Neural cell (in vitro differentiated cells): ENCODE measurements at regions not wholly inside any gene's neighbourhood (a gene's known extent, or its start where the extent isn't known, plus 50 kb on each side); places are given as distances from the start of the nearest gene placed in this dataset.
"Not testable (repeated sequence)": the region's sequence is repeated elsewhere in the genome, so short reads cannot be mapped to it uniquely, and the experiment has no call there.

Experiments
- H2AFZ ChIP-seq: fragments of 200-600, 300-800 bp; sonication (generic), shearing (Covaris generic); 2 replicates; pipeline ENCODE4 v1.6.0; 2014; ENCODE audit warnings: low read depth, mild to moderate bottlenecking, antibody characterized with exemption, low read length, moderate library complexity
- H3F3A ChIP-seq: fragments of 200-600 bp; shearing (Covaris generic); 2 replicates; pipeline ENCODE4 v1.6.1; 2016; ENCODE audit warnings: mild to moderate bottlenecking, moderate library complexity, mixed read lengths, antibody characterized with exemption, low read length; ENCODE audit not compliant: insufficient read depth, poor library complexity, severe bottlenecking
- H3K27ac ChIP-seq: fragments of 200-600, 300-800 bp; sonication (generic), shearing (Covaris generic); 2 replicates; pipeline ENCODE4 v1.5.1; 2014; ENCODE audit warnings: mild to moderate bottlenecking, low read length, moderate library complexity
- H3K27me3 ChIP-seq: fragments of 300-800, 200-600 bp; sonication (generic), shearing (Covaris generic); 2 replicates; pipeline ENCODE4 v1.6.0; 2014; ENCODE audit warnings: mild to moderate bottlenecking, low read depth, low read length, moderate library complexity; ENCODE audit not compliant: insufficient read depth
- H3K36me3 ChIP-seq: fragments of 300-800, 200-600 bp; sonication (generic), shearing (Covaris generic); 2 replicates; pipeline ENCODE4 v1.5.1; 2014; ENCODE audit warnings: mild to moderate bottlenecking, antibody characterized with exemption, low read length, moderate library complexity; ENCODE audit not compliant: insufficient read depth
- H3K4me2 ChIP-seq: fragments of 300-800, 200-600 bp; sonication (generic), shearing (Covaris generic); 2 replicates; pipeline ENCODE4 v1.6.0; 2014; ENCODE audit warnings: mild to moderate bottlenecking, low read length
- H3K4me3 ChIP-seq: fragments of 300-800, 200-600 bp; sonication (generic), shearing (Covaris generic); 2 replicates; pipeline ENCODE4 v1.5.1; 2014; ENCODE audit warnings: mild to moderate bottlenecking, low read length, moderate library complexity
- H3K79me2 ChIP-seq: fragments of 200-600 bp; shearing (Covaris generic); replicated peaks from 2 replicates; pipeline ENCODE4 v1.6.0; 2014; ENCODE audit warnings: mild to moderate bottlenecking, low read length, moderate library complexity; ENCODE audit not compliant: insufficient read depth
- H3K9ac ChIP-seq: fragments of 300-800, 200-600 bp; sonication (generic), shearing (Covaris generic); 2 replicates; pipeline ENCODE4 v1.6.1; 2016; ENCODE audit warnings: mild to moderate bottlenecking, low read length, mixed read lengths
- H3K9me2 ChIP-seq: fragments of 200-600 bp; shearing (Covaris generic); 2 replicates; pipeline ENCODE4 v1.6.1; 2016; ENCODE audit warnings: mild to moderate bottlenecking, low read length, mixed read lengths; ENCODE audit not compliant: insufficient read depth
- H3K9me3 ChIP-seq: fragments of 200-600, 300-800 bp; sonication (generic), shearing (Covaris generic); 2 replicates; pipeline ENCODE4 v1.6.1; 2016; ENCODE audit warnings: mild to moderate bottlenecking, mixed run types, low read length, moderate library complexity, mixed read lengths
- H4K20me1 ChIP-seq: fragments of 200-600 bp; shearing (Covaris generic); 2 replicates; pipeline ENCODE4 v1.6.1; 2016; ENCODE audit warnings: mild to moderate bottlenecking, mixed run types; ENCODE audit not compliant: insufficient read depth
- EP300 ChIP-seq: fragments of 450-650 bp; conservative IDR thresholded peaks from 2 replicates; pipeline ENCODE4 v1.6.1; 2014; ENCODE audit warnings: antibody characterized with exemption, mild to moderate bottlenecking, moderate library complexity; ENCODE audit not compliant: poor library complexity, severe bottlenecking
- EZH2 ChIP-seq: fragments of 200-600, 300-800 bp; shearing (Covaris generic), sonication (generic); IDR thresholded peaks from 2 replicates; pipeline ENCODE4 v1.6.1; 2014; ENCODE audit warnings: antibody characterized with exemption, low read length, borderline replicate concordance, mild to moderate bottlenecking; ENCODE audit not compliant: insufficient read depth, poor library complexity, severe bottlenecking
- MXI1 ChIP-seq: fragments of 450-650 bp; conservative IDR thresholded peaks from 2 replicates; pipeline ENCODE4 v1.6.1; 2014; ENCODE audit warnings: antibody characterized with exemption, mild to moderate bottlenecking; ENCODE audit not compliant: poor library complexity, severe bottlenecking
- RAD21 ChIP-seq: fragments of 450-650 bp; conservative IDR thresholded peaks from 2 replicates; pipeline ENCODE4 v1.6.1; 2014; ENCODE audit warnings: antibody characterized with exemption, mild to moderate bottlenecking, moderate library complexity
- REST ChIP-seq: IDR thresholded peaks from 2 replicates; pipeline ENCODE4 v1.6.1; 2012; ENCODE audit warnings: borderline replicate concordance
- SMC3 ChIP-seq: fragments of 450-650 bp; conservative IDR thresholded peaks from 2 replicates; pipeline ENCODE4 v1.6.1; 2014; ENCODE audit warnings: antibody characterized with exemption, mild to moderate bottlenecking, moderate library complexity; ENCODE audit not compliant: poor library complexity
- TF ChIP-seq, protein P1 (sequence below): fragments of 450-650 bp; IDR thresholded peaks from 2 replicates; pipeline ENCODE4 v1.5.1; 2014; ENCODE audit warnings: antibody characterized with exemption, mild to moderate bottlenecking, moderate library complexity; ENCODE audit not compliant: poor library complexity, severe bottlenecking

- no peak overlapping the region for H3K27ac ChIP-seq
- TF ChIP-seq RAD21 = no peak
- no peak for TF ChIP-seq MXI1
- TF ChIP-seq SMC3 = no peak
- TF ChIP-seq, protein P1, sequence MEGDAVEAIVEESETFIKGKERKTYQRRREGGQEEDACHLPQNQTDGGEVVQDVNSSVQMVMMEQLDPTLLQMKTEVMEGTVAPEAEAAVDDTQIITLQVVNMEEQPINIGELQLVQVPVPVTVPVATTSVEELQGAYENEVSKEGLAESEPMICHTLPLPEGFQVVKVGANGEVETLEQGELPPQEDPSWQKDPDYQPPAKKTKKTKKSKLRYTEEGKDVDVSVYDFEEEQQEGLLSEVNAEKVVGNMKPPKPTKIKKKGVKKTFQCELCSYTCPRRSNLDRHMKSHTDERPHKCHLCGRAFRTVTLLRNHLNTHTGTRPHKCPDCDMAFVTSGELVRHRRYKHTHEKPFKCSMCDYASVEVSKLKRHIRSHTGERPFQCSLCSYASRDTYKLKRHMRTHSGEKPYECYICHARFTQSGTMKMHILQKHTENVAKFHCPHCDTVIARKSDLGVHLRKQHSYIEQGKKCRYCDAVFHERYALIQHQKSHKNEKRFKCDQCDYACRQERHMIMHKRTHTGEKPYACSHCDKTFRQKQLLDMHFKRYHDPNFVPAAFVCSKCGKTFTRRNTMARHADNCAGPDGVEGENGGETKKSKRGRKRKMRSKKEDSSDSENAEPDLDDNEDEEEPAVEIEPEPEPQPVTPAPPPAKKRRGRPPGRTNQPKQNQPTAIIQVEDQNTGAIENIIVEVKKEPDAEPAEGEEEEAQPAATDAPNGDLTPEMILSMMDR = no peak
- TF ChIP-seq EP300 = no peak
- no peak for TF ChIP-seq REST
- no peak for TF ChIP-seq EZH2
- no peak overlapping the region for H3K9ac ChIP-seq
- H3F3A ChIP-seq = no peaks in the 10 kb centered on the region
- H3K9me3 ChIP-seq = peaks cover 11% of the 10 kb centered on the region
- H3K4me2 ChIP-seq = no peak overlapping the region
- H2AFZ ChIP-seq = no peak overlapping the region
- no peaks in the 10 kb centered on the region for H3K36me3 ChIP-seq
- no peaks in the 10 kb centered on the region for H4K20me1 ChIP-seq
- H3K9me2 ChIP-seq = no peaks in the 10 kb centered on the region
- H3K27me3 ChIP-seq = no peaks in the 10 kb centered on the region
- no peaks in the 10 kb centered on the region for H3K79me2 ChIP-seq
- H3K4me3 ChIP-seq = no peak overlapping the region
These were observed 193.1 kb downstream of the FOXD4L6 start for GRCh38 chr9:40935336-40935735.

DNA sequence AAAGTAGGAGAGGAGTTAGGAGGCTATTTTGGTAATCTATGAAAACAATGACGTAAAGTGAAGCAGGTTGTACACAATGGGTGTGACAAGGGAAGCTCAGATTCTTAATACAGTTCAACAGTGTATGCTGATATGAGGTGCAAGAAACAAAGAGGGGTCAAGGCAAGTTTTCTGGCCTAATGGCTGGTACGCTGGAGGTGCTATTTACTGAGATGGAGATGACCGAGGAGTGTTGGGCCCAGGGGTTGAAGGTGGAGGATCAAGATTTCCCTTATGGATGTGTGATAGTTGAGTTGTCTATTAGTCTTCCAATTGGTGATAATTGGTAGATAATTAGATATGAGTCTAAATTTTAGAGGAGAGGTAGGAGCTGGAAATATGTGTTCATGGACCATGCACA lies 194.0 kb downstream of the FOXD4L6 start:
- not testable (repeated sequence) for H3K4me2 ChIP-seq, H3K79me2 ChIP-seq, H3K36me3 ChIP-seq, H3K4me3 ChIP-seq, H2AFZ ChIP-seq, H3K27ac ChIP-seq, H3K9me2 ChIP-seq, H3F3A ChIP-seq, H4K20me1 ChIP-seq, H3K9ac ChIP-seq, H3K27me3 ChIP-seq
- peaks cover 11% of the 10 kb centered on the region for H3K9me3 ChIP-seq

- H3K9me3 ChIP-seq = peaks cover 45% of the 10 kb centered on the region
- not testable (repeated sequence) for H3K36me3 ChIP-seq, H2AFZ ChIP-seq, H3F3A ChIP-seq, H3K9ac ChIP-seq, H3K4me2 ChIP-seq, H4K20me1 ChIP-seq, H3K27me3 ChIP-seq, H3K4me3 ChIP-seq, H3K9me2 ChIP-seq, H3K27ac ChIP-seq, H3K79me2 ChIP-seq
These were observed 198.1 kb downstream of the FOXD4L6 start for GRCh38 chr9:40930426-40930825.

GRCh38 chr9:40929488-40929845 lies 199.0 kb downstream of the FOXD4L6 start:
- not testable (repeated sequence) for H4K20me1 ChIP-seq, H3K4me3 ChIP-seq, H3K9me2 ChIP-seq, H2AFZ ChIP-seq, H3K9ac ChIP-seq, H3K4me2 ChIP-seq, H3K27ac ChIP-seq, H3K36me3 ChIP-seq, H3K79me2 ChIP-seq, H3F3A ChIP-seq, H3K27me3 ChIP-seq
- H3K9me3 ChIP-seq = peaks cover 51% of the 10 kb centered on the region
